ENCODE measurements at regions not wholly inside any gene's neighbourhood (a gene's known extent, or its start where the extent isn't known, plus 50 kb on each side); places are given as distances from the start of the nearest gene placed in this dataset.

- FAIRE-seq: no peak
- no peak for DNase-seq (ENCODE audit: low read depth, low spot score)
- H3K4me2 ChIP-seq (ENCODE audit: insufficient read depth, low read length): no peak overlapping the region
Measured at GRCh38 chr7:81111358-81111757, 192.5 kb upstream of the SEMA3C start.

More at GRCh38 chr7:81111358-81111757, 192.5 kb upstream of the SEMA3C start:
- Histone ChIP-seq H3K9me3 (replicated peaks; ENCODE audit: control insufficient read depth, insufficient read depth, low read length) (no peaks in the 10 kb centered on the region), H3K4me3 (replicated peaks in 1 of 3; ENCODE audit: insufficient read depth in 1 of 3, low read depth in 1 of 3, low read length in 3 of 3) (no peak overlapping the region), H3K79me2 (ENCODE audit: control insufficient read depth, insufficient read depth, low read length) (no peaks in the 10 kb centered on the region), H4K20me1 (replicated peaks; ENCODE audit: control insufficient read depth, extremely low read depth, insufficient read depth, low read length) (no peaks in the 10 kb centered on the region), H3K4me1 (ENCODE audit: control insufficient read depth, extremely low read depth, insufficient read depth, low read length) (no peaks in the 10 kb centered on the region), H3K36me3 (ENCODE audit: control insufficient read depth in 2 of 2, extremely low read depth in 1 of 2, insufficient read depth in 2 of 2, low read length in 2 of 2) (no peaks in the 10 kb centered on the region), H3K27ac (ENCODE audit: insufficient read depth, low read depth, low read length) (no peak overlapping the region), H3K9ac (replicated peaks; ENCODE audit: extremely low read depth, insufficient read depth, low read length) (no peak overlapping the region), H3K27me3 (ENCODE audit: control insufficient read depth in 2 of 2, insufficient read depth in 2 of 2, low read length in 2 of 2) (no peaks in the 10 kb centered on the region), H3K9me1 (replicated peaks; ENCODE audit: control insufficient read depth, extremely low read depth, insufficient read depth, low read length) (no peaks in the 10 kb centered on the region), H2AFZ (ENCODE audit: low read depth, low read length) (no peak overlapping the region)
- no TSS peak for BruUV-seq (replicated peaks)
- intact Hi-C loops (cut with micrococcal nuclease) (no loop called here), dilution Hi-C loops (cut with MboI; ENCODE audit: extremely low pct_ligation_motif_present, low sequenced_read_pairs) (no loop called here)
- POLR2A ChIA-PET: no interaction called here
- CTCF ChIA-PET: no interaction called here
- TF ChIP-seq CTCF (IDR thresholded peaks at IDR 0.05; ENCODE audit: extremely low read depth in 1 of 2, insufficient read depth in 1 of 2, low read depth in 1 of 2, low read length in 2 of 2) (no peak), GATA2 (IDR thresholded peaks at IDR 0.05; ENCODE audit: insufficient read depth, insufficient read length, low read depth, low read length) (no peak), MAX (IDR thresholded peaks at IDR 0.05; ENCODE audit: insufficient read depth, insufficient read length) (no peak), POLR2AphosphoS5 (IDR thresholded peaks at IDR 0.05; ENCODE audit: insufficient read depth, low read depth, low read length) (no peak), MYC (IDR thresholded peaks at IDR 0.05; ENCODE audit: low read depth, low read length) (no peak), POLR2A (IDR thresholded peaks at IDR 0.05; ENCODE audit: low read depth, low read length) (no peak), FOS (IDR thresholded peaks at IDR 0.05; ENCODE audit: borderline replicate concordance, insufficient read depth, low read length) (no peak), EZH2 (IDR thresholded peaks at IDR 0.05; ENCODE audit: borderline replicate concordance, low read depth, low read length, severe bottlenecking) (no peak), JUN (IDR thresholded peaks at IDR 0.05; ENCODE audit: borderline replicate concordance, insufficient read depth, insufficient read length, low read depth) (no peak)
